ENCODE measurements at regions not wholly inside any gene's neighbourhood (a gene's known extent, or its start where the extent isn't known, plus 50 kb on each side); places are given as distances from the start of the nearest gene placed in this dataset.

GRCh38 chr10:78785066-78785465 is 283.7 kb upstream of the ZMIZ1 start:
- DNase-seq = no peak

- DNase-seq = no peak
These were observed 282.8 kb upstream of the ZMIZ1 start for GRCh38 chr10:78785991-78786390.

GRCh38 chr10:78787125-78787524 is 281.6 kb upstream of the ZMIZ1 start:
- no peak for DNase-seq

- no peak for DNase-seq
These were observed 273.9 kb upstream of the ZMIZ1 start for GRCh38 chr10:78794736-78795455.

GRCh38 chr10:78798976-78799730 is 269.6 kb upstream of the ZMIZ1 start:
- no peak for DNase-seq

DNA sequence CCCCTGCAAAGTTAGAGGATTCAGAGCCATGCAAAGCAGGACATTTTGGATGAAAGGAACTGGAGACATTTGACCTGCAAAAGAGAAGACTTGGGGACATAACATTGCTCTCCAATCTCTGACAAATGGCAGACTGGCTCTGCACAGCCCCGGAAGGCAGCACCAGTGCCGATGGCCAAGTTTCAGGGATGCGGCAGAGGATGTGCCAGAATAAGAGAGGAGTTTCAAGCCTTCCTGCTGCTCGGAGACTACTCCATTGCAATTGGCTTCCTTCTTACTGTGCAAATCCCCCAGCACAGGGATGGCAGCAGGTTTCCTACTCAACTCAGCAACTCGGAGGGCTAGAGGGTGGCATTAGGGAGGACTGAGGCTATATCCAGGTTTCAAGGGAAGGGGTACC is 268.8 kb upstream of the ZMIZ1 start:
- DNase-seq = no peak

- DNase-seq = no peak
These were observed 268.0 kb upstream of the ZMIZ1 start for GRCh38 chr10:78800535-78801320.

DNA sequence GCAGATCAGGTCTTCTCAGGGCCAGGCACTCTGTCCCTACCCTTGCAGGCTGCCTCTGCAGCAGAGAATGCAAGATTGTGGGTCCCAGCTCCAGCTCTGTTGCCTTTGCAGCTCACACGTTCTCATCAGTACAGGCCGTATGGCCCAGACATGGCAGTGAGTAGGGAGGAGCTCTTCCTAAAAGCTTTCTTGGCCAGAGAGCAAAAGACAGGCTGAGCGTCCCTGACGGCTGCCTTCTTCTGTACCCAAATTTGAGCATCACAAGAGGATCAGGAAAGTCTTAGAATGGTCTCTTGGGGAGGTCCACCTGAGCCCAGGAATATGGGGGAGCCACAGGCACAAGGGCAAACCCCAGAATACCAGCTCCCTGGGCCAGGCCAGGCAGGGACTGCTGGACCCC is 266.3 kb upstream of the ZMIZ1 start:
- DNase-seq = no peak

- DNase-seq = no peak
These were observed 265.9 kb upstream of the ZMIZ1 start for GRCh38 chr10:78802866-78803265.

DNA sequence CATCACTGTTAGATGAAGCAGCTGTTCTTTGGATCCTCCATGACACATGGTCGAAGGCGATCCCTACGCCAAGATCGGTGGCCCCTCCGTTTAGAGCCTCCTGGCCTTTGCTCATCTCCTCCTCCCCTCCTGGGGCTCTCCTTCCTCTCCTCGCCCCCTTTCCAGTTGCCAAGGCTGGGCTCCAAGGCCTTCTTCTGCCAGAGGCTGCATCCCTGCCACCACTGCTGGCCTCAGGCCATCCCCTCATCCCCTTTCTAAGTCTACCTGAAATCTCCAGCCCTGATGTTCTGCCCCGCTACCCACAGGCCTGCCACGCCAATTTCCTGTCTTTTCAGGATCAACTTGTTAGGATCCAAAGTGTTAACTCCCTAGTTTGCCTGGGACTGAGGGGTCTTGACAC is 265.1 kb upstream of the ZMIZ1 start:
- DNase-seq = no peak

DNA sequence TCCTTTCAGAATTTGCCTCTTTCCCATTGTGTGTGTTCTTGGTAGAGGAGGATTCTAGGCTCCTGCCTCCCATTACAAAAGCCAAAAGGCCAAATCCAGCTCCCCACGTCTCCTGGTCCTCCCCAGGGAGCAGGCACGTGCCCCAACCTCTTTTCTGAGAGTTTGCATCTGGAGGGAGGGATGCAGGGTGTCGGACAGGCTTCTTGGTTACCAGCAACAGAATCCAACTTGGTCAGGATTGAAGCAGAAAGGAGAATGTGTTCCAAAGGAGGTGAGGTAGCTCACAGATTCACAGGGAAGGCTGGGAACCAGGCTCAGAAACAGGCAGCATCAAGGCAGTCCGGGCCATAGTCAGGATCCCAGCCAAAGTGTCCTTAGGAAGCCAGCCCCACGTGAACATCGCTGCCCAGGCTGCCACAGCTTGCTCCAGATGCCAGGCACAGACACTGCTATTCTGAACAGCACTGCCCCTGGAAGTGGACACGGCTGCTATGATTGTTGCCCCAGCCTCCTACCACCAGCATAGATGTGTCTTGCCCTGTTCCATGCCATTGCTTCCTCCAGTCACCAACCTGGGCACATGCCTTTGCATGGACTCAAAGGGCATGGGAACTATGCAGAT is 264.2 kb upstream of the ZMIZ1 start:
- no peak for DNase-seq

DNA sequence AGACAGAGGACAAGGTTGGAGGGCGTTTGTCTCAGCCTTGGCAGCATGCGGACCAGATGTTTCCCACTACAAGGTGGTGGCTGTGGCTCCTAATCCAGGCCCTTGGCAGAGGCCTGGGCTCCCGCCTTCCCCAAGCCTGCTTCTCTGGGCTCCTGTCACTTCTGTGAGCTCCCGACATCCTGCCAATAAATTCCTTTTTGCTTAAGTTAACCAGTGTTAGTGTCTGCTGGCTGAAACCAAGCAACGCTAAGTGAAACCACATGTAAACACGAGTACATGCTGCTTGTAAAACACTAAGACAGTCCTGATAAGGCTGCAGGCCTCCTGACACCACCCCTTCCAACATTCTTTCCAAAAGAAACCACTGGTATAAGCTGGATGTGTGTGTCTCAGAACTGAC is 263.6 kb upstream of the ZMIZ1 start:
- DNase-seq = no peak

DNA sequence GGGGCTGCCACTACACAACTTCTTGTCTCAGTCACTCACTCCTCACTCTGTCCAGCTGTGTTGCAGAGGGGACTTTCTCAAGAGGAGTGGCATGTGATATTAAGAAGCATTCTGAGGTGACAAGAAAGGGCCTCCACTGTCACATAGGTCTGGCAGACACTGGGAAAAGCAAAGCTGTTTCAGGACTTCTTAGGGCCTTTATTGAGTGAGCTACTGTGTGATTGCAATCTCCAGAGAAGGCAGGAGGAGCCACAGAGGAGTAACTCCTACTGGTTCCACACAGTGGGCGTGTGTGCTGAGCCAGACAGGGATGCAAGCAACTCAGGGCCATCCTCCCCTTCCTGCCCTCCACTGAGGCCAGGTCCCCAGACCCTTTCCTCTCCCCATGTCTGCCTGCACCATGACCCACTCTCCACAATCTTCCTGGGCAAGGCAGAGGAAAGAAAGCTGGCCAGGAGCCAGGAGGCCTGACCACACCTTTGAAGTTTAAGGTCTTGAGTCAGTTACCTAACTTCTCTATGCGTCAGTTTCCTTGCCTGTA is 262.0 kb upstream of the ZMIZ1 start:
- no peak for DNase-seq

GRCh38 chr10:78807504-78808203 is 261.1 kb upstream of the ZMIZ1 start:
- DNase-seq = no peak

GRCh38 chr10:78808286-78808685 is 260.5 kb upstream of the ZMIZ1 start:
- DNase-seq = no peak

GRCh38 chr10:78808736-78809367 is 259.9 kb upstream of the ZMIZ1 start:
- DNase-seq = no peak

GRCh38 chr10:78811174-78811573 is 257.6 kb upstream of the ZMIZ1 start:
- no peak for DNase-seq

DNA sequence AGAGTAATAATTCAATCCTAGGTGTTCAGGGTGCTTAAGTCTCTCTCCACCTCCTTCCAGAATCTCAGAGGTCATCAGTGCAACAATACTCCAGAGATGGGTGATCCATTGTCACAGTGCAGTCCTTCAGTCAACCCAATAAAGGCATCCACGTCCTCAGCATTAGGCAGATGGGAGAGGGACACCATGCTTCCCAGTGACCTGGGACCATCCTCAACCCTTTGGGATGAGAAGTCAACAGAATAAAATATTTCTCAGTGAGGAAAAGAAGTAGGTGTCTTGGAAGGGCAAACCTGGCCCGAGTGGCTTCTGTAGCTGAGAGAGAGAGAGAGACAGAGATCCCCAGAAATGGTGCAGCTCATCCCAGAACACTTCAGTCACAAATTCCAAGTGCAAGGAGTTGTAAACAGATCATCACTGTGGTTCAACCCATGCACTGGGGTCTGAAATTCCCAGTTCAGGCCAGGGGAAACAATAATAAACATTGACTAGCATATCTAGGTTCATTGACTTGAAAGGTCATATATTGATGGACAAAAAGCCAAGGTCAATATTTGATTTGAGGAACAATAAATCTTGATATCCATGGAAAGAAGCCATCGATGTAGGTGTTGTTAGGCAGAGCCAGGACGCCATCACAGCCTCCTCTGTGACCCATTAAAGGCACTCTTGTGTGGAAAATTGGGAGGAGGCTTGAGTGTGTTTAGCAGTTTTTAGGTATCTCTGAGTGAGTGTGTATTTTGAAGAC is 256.0 kb upstream of the ZMIZ1 start:
- no peak for DNase-seq

DNA sequence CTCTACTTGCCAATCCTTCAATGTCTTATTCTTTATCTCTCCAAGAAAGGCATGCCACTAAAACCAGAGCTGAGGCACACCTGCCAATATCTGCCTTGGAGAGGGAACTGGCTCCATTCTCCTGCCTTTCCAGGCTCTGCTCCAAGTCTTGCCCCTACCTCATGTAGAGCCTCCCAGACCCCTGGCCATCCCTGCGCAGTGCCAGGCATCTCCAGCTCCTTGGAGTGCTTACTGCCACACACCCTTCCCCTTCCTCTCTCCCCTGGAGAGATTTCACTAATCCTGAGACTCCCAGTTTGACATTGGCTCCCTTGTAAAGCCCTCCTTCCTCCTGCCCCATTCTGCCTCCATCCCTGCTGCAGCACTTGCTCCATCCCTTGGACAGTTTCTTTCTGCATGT is 255.2 kb upstream of the ZMIZ1 start:
- DNase-seq = no peak

GRCh38 chr10:78813998-78814399 is 254.8 kb upstream of the ZMIZ1 start:
- no peak for DNase-seq

- DNase-seq = no peak
These were observed 254.4 kb upstream of the ZMIZ1 start for GRCh38 chr10:78814407-78814806.

Measured in NCI-H187 (cell line).